ENCODE measurements at regions not wholly inside any gene's neighbourhood (a gene's known extent, or its start where the extent isn't known, plus 50 kb on each side); places are given as distances from the start of the nearest gene placed in this dataset.

- TF ChIP-seq TCF4 (CRISPR knock-in tag; IDR thresholded peaks at IDR 0.05; ENCODE audit: borderline replicate concordance): no peak
- TF ChIP-seq, protein P1, sequence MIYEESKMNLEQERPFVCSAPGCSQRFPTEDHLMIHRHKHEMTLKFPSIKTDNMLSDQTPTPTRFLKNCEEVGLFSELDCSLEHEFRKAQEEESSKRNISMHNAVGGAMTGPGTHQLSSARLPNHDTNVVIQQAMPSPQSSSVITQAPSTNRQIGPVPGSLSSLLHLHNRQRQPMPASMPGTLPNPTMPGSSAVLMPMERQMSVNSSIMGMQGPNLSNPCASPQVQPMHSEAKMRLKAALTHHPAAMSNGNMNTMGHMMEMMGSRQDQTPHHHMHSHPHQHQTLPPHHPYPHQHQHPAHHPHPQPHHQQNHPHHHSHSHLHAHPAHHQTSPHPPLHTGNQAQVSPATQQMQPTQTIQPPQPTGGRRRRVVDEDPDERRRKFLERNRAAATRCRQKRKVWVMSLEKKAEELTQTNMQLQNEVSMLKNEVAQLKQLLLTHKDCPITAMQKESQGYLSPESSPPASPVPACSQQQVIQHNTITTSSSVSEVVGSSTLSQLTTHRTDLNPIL (CRISPR knock-in tag; IDR thresholded peaks at IDR 0.05; ENCODE audit: low read depth): no peak
- TF ChIP-seq, protein P2, sequence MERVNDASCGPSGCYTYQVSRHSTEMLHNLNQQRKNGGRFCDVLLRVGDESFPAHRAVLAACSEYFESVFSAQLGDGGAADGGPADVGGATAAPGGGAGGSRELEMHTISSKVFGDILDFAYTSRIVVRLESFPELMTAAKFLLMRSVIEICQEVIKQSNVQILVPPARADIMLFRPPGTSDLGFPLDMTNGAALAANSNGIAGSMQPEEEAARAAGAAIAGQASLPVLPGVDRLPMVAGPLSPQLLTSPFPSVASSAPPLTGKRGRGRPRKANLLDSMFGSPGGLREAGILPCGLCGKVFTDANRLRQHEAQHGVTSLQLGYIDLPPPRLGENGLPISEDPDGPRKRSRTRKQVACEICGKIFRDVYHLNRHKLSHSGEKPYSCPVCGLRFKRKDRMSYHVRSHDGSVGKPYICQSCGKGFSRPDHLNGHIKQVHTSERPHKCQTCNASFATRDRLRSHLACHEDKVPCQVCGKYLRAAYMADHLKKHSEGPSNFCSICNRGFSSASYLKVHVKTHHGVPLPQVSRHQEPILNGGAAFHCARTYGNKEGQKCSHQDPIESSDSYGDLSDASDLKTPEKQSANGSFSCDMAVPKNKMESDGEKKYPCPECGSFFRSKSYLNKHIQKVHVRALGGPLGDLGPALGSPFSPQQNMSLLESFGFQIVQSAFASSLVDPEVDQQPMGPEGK (CRISPR knock-in tag; IDR thresholded peaks at IDR 0.05; ENCODE audit: borderline replicate concordance): no peak
Observed at GRCh38 chr2:16462958-16463357, 202.7 kb downstream of the CYRIA start.
